SK-N-SH treated with all-trans-retinoic acid at 6 μM for 48 hours (cell line): ENCODE measurements at regions not wholly inside any gene's neighbourhood (a gene's known extent, or its start where the extent isn't known, plus 50 kb on each side); places are given as distances from the start of the nearest gene placed in this dataset.

Source experiments
- ATAC-seq: fragments of 200-7000 bp; cut with Tn5 transposase; 3 replicates; pipeline ENCODE4 v1.9.1; 2020; ENCODE audit warnings: mild to moderate bottlenecking, moderate library complexity
- ARNTL ChIP-seq: fragments of 450-650 bp; formaldehyde crosslinking; IDR thresholded peaks from 2 replicates; pipeline ENCODE4 v1.5.0; 2020; ENCODE audit warnings: low read depth, mild to moderate bottlenecking, moderate library complexity, borderline replicate concordance
- CREB5 ChIP-seq: fragments of 250-450 bp; sonication (Bioruptor Pico); IDR thresholded peaks from 2 replicates; pipeline ENCODE4 v1.5.1; 2020; ENCODE audit warnings: low read depth, mild to moderate bottlenecking, moderate library complexity
- CSDC2 ChIP-seq: fragments of 250-450 bp; sonication (Bioruptor Pico); IDR thresholded peaks from 2 replicates; pipeline ENCODE4 v1.5.0; 2020; ENCODE audit warnings: mild to moderate bottlenecking, moderate library complexity
- CSRNP3 ChIP-seq: fragments of 250-450 bp; sonication (Bioruptor Pico); IDR thresholded peaks from 2 replicates; pipeline ENCODE4 v1.5.1; 2021; ENCODE audit warnings: mild to moderate bottlenecking, moderate library complexity
- ESRRG ChIP-seq: fragments of 250-450 bp; sonication (Bioruptor Pico); IDR thresholded peaks from 2 replicates; pipeline ENCODE4 v1.6.1; 2021; ENCODE audit warnings: mild to moderate bottlenecking
- GLIS3 ChIP-seq: fragments of 250-450 bp; sonication (Bioruptor Pico); IDR thresholded peaks from 2 replicates; pipeline ENCODE4 v1.5.0; 2020; ENCODE audit warnings: mild to moderate bottlenecking, moderate library complexity
- OSR1 ChIP-seq: fragments of 250-450 bp; sonication (Bioruptor Pico); IDR thresholded peaks from 2 replicates; pipeline ENCODE4 v1.8.0; 2022; ENCODE audit warnings: moderate library complexity, mild to moderate bottlenecking, inconsistent platforms
- PPARA ChIP-seq: fragments of 250-450 bp; sonication (Bioruptor Pico); IDR thresholded peaks from 2 replicates; pipeline ENCODE4 v1.5.0; 2020; ENCODE audit warnings: mild to moderate bottlenecking, borderline replicate concordance
- RARB ChIP-seq: fragments of 250-450 bp; sonication (Bioruptor Pico); IDR thresholded peaks from 2 replicates; pipeline ENCODE4 v1.8.0; 2021; ENCODE audit warnings: mild to moderate bottlenecking, moderate library complexity
- SNAI2 ChIP-seq: fragments of 250-450 bp; sonication (Bioruptor Pico); IDR thresholded peaks from 2 replicates; pipeline ENCODE4 v1.5.0; 2020; ENCODE audit warnings: mild to moderate bottlenecking, moderate library complexity
- TCF4 ChIP-seq: fragments of 250-450 bp; sonication (Bioruptor Pico); IDR thresholded peaks from 2 replicates; pipeline ENCODE4 v1.8.0; 2021; ENCODE audit warnings: mild to moderate bottlenecking, moderate library complexity, borderline replicate concordance
- TOX ChIP-seq: fragments of 250-450 bp; sonication (Bioruptor Pico); IDR thresholded peaks from 2 replicates; pipeline ENCODE4 v1.8.0; 2021; ENCODE audit warnings: mild to moderate bottlenecking, moderate library complexity, borderline replicate concordance
- ZC3H10 ChIP-seq: fragments of 250-450 bp; sonication (Bioruptor Pico); IDR thresholded peaks from 2 replicates; pipeline ENCODE4 v1.5.1; 2021; ENCODE audit warnings: mild to moderate bottlenecking, moderate library complexity
- ZFP3 ChIP-seq: fragments of 250-450 bp; sonication (Bioruptor Pico); IDR thresholded peaks from 2 replicates; pipeline ENCODE4 v1.5.0; 2020; ENCODE audit warnings: mild to moderate bottlenecking, moderate library complexity
- ZFP30 ChIP-seq: fragments of 450-650 bp; formaldehyde crosslinking; IDR thresholded peaks from 2 replicates; pipeline ENCODE4 v1.5.0; 2022; ENCODE audit warnings: mild to moderate bottlenecking, moderate library complexity
- ZNF565 ChIP-seq: fragments of 450-650 bp; formaldehyde crosslinking; conservative IDR thresholded peaks from 2 replicates; pipeline ENCODE4 v1.5.0; 2020; ENCODE audit warnings: low read depth, mild to moderate bottlenecking, moderate library complexity
- ZNF70 ChIP-seq: fragments of 450-650 bp; formaldehyde crosslinking; IDR thresholded peaks from 2 replicates; pipeline ENCODE4 v1.5.0; 2020; ENCODE audit warnings: mild to moderate bottlenecking, moderate library complexity
- TF ChIP-seq, protein P1 (sequence below): fragments of 250-450 bp; sonication (Bioruptor Pico); IDR thresholded peaks from 2 replicates; pipeline ENCODE4 v1.5.0; 2020; ENCODE audit warnings: mild to moderate bottlenecking, moderate library complexity
- TF ChIP-seq, protein P2 (sequence below): fragments of 250-450 bp; sonication (Bioruptor Pico); IDR thresholded peaks from 2 replicates; pipeline ENCODE4 v1.8.0; 2021; ENCODE audit warnings: low read depth, mild to moderate bottlenecking, moderate library complexity, borderline replicate concordance

DNA sequence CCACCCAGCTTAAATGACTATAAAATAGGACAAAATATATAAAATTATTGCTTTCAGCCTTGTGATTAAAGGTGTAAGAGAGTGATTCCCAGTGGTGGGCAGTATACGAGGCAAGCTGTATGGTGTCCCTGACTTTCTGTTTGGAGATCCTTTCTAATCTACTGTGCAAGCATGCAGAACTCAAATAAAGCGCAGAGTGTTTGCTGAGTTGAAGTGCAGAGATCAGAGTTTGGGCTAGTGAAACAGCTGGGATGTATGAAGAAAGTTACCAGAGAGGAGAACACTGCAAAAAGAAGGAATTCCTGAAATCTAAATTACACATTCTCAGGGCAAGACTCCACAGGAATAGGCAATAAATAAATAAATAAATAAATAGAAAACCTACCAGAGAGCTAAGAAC, 218.5 kb upstream of the TLL1 start:
- no peak for TF ChIP-seq ESRRG (CRISPR knock-in tag)
- TF ChIP-seq OSR1: no peak
- TF ChIP-seq CSDC2 (CRISPR knock-in tag): no peak
- TF ChIP-seq ZC3H10 (CRISPR knock-in tag): no peak
- TF ChIP-seq TOX (CRISPR knock-in tag): no peak
- TF ChIP-seq SNAI2: no peak
- no peak for TF ChIP-seq ZNF70 (CRISPR knock-in tag)
- no peak for TF ChIP-seq ZNF565 (CRISPR knock-in tag)
- TF ChIP-seq ZFP30 (CRISPR knock-in tag): no peak
- TF ChIP-seq, protein P1, sequence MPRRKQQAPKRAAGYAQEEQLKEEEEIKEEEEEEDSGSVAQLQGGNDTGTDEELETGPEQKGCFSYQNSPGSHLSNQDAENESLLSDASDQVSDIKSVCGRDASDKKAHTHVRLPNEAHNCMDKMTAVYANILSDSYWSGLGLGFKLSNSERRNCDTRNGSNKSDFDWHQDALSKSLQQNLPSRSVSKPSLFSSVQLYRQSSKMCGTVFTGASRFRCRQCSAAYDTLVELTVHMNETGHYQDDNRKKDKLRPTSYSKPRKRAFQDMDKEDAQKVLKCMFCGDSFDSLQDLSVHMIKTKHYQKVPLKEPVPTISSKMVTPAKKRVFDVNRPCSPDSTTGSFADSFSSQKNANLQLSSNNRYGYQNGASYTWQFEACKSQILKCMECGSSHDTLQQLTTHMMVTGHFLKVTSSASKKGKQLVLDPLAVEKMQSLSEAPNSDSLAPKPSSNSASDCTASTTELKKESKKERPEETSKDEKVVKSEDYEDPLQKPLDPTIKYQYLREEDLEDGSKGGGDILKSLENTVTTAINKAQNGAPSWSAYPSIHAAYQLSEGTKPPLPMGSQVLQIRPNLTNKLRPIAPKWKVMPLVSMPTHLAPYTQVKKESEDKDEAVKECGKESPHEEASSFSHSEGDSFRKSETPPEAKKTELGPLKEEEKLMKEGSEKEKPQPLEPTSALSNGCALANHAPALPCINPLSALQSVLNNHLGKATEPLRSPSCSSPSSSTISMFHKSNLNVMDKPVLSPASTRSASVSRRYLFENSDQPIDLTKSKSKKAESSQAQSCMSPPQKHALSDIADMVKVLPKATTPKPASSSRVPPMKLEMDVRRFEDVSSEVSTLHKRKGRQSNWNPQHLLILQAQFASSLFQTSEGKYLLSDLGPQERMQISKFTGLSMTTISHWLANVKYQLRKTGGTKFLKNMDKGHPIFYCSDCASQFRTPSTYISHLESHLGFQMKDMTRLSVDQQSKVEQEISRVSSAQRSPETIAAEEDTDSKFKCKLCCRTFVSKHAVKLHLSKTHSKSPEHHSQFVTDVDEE (CRISPR knock-in tag): no peak
- TF ChIP-seq RARB (CRISPR knock-in tag): no peak
- no peak for TF ChIP-seq ZFP3
- TF ChIP-seq, protein P2, sequence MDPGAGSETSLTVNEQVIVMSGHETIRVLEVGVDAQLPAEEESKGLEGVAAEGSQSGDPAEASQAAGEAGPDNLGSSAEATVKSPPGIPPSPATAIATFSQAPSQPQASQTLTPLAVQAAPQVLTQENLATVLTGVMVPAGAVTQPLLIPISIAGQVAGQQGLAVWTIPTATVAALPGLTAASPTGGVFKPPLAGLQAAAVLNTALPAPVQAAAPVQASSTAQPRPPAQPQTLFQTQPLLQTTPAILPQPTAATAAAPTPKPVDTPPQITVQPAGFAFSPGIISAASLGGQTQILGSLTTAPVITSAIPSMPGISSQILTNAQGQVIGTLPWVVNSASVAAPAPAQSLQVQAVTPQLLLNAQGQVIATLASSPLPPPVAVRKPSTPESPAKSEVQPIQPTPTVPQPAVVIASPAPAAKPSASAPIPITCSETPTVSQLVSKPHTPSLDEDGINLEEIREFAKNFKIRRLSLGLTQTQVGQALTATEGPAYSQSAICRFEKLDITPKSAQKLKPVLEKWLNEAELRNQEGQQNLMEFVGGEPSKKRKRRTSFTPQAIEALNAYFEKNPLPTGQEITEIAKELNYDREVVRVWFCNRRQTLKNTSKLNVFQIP (CRISPR knock-in tag): no peak
- no peak for ATAC-seq

DNA sequence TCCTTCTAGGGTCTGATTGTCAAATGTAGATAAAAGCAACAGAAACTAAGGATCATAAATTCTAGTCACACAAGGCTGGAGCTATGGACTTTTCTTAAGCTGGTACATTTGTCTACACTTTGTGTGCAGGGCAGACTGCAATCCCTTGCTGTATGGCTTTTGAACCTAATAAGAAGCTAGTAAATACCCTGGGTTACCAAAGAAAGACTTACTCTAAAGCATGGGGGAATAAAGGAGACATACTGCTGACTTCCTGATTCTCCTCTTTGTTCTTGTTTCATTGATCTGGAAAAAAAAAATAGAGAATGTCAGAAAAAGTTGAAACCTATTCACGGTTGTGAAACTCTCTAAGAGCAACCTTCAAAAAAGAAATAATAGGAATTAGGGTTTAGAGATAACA, 216.6 kb upstream of the TLL1 start:
- no peak for ATAC-seq
- no peak for TF ChIP-seq TOX (CRISPR knock-in tag)
- TF ChIP-seq, protein P2 (CRISPR knock-in tag): no peak

GRCh38 chr4:165656829-165657490, 216.1 kb upstream of the TLL1 start:
- ATAC-seq: no peak
- TF ChIP-seq SNAI2 (no peak), ZFP3 (no peak), ZNF70 (CRISPR knock-in tag) (no peak), ZNF565 (CRISPR knock-in tag) (no peak), RARB (CRISPR knock-in tag) (no peak), GLIS3 (CRISPR knock-in tag) (no peak), TCF4 (CRISPR knock-in tag) (no peak), ESRRG (CRISPR knock-in tag) (no peak), TOX (CRISPR knock-in tag) (no peak), ZFP30 (CRISPR knock-in tag) (no peak), CSDC2 (CRISPR knock-in tag) (no peak), CSRNP3 (CRISPR knock-in tag) (no peak), ARNTL (CRISPR knock-in tag) (no peak), PPARA (CRISPR knock-in tag) (no peak), CREB5 (CRISPR knock-in tag) (no peak), ZC3H10 (CRISPR knock-in tag) (no peak)
- TF ChIP-seq, protein P1 (CRISPR knock-in tag): no peak
